SK-N-DZ (cell line): ENCODE measurements at regions not wholly inside any gene's neighbourhood (a gene's known extent, or its start where the extent isn't known, plus 50 kb on each side); places are given as distances from the start of the nearest gene placed in this dataset.
"Not testable (repeated sequence)": the region's sequence is repeated elsewhere in the genome, so short reads cannot be mapped to it uniquely, and the experiment has no call there.

Experiments
- DNase-seq: peaks from one replicate; pipeline ENCODE4 v3.0.0-alpha.2; 2015; ENCODE audit warnings: low spot score

- no peak for DNase-seq
Measured at GRCh38 chr1:219041818-219042217, 131.9 kb upstream of the LYPLAL1 start.

- DNase-seq, result no peak
Measured at GRCh38 chr1:219042769-219043168, 130.9 kb upstream of the LYPLAL1 start.

GRCh38 chr1:219045246-219045645 lies 128.4 kb upstream of the LYPLAL1 start:
- DNase-seq, result no peak

GRCh38 chr1:219049501-219049900 lies 124.2 kb upstream of the LYPLAL1 start:
- DNase-seq, result no peak

GRCh38 chr1:219050086-219050821 lies 123.4 kb upstream of the LYPLAL1 start:
- no peak for DNase-seq

GRCh38 chr1:219050822-219051125 lies 122.9 kb upstream of the LYPLAL1 start:
- no peak for DNase-seq

GRCh38 chr1:219051547-219051946 lies 122.1 kb upstream of the LYPLAL1 start:
- no peak for DNase-seq

GRCh38 chr1:219058891-219059820 lies 114.5 kb upstream of the LYPLAL1 start:
- DNase-seq, result no peak

- DNase-seq, result no peak
Measured at GRCh38 chr1:219060798-219061197, 112.9 kb upstream of the LYPLAL1 start.

GRCh38 chr1:219062161-219062560 lies 111.5 kb upstream of the LYPLAL1 start:
- no peak for DNase-seq

GRCh38 chr1:219066098-219066497 lies 107.6 kb upstream of the LYPLAL1 start:
- DNase-seq, result no peak

GRCh38 chr1:219066631-219067349 lies 106.9 kb upstream of the LYPLAL1 start:
- no peak for DNase-seq

- no peak for DNase-seq
Measured at GRCh38 chr1:219067350-219067712, 106.3 kb upstream of the LYPLAL1 start.

- DNase-seq, result not testable (repeated sequence)
Measured at GRCh38 chr1:219070395-219070794, 103.3 kb upstream of the LYPLAL1 start.

GRCh38 chr1:219071209-219071608 lies 102.5 kb upstream of the LYPLAL1 start:
- no peak for DNase-seq

- no peak for DNase-seq
Measured at GRCh38 chr1:219072329-219072728, 101.3 kb upstream of the LYPLAL1 start.

- no peak for DNase-seq
Measured at GRCh38 chr1:219074084-219074728, 99.5 kb upstream of the LYPLAL1 start.

GRCh38 chr1:219075121-219075879 lies 98.4 kb upstream of the LYPLAL1 start:
- DNase-seq, result no peak

GRCh38 chr1:219076326-219076937 lies 97.2 kb upstream of the LYPLAL1 start:
- no peak for DNase-seq

- DNase-seq, result not testable (repeated sequence)
Measured at GRCh38 chr1:219077767-219078166, 95.9 kb upstream of the LYPLAL1 start.
